HG02885 (cell line): ENCODE measurements at regions not wholly inside any gene's neighbourhood (a gene's known extent, or its start where the extent isn't known, plus 50 kb on each side); places are given as distances from the start of the nearest gene placed in this dataset.

ENCODE experiments used
- ATAC-seq: cut with Tn5 transposase; IDR thresholded peaks from one replicate; pipeline ENCODE4 v1.9.1; 2021; ENCODE audit warnings: mild to moderate bottlenecking; ENCODE audit not compliant: unreplicated experiment, poor library complexity

GRCh38 chr14:98304574-98304973, 967.4 kb downstream of the BCL11B start:
- no peak for ATAC-seq

- ATAC-seq: no peak
These were observed 962.4 kb downstream of the BCL11B start for GRCh38 chr14:98309591-98309990.

GRCh38 chr14:98312006-98312405, 960.0 kb downstream of the BCL11B start:
- no peak for ATAC-seq

GRCh38 chr14:98321841-98322240, 950.2 kb downstream of the BCL11B start:
- no peak for ATAC-seq

- no peak for ATAC-seq
These were observed 948.2 kb downstream of the BCL11B start for GRCh38 chr14:98323836-98324235.

- ATAC-seq: no peak
These were observed 946.2 kb downstream of the BCL11B start for GRCh38 chr14:98325761-98326160.

- no peak for ATAC-seq
These were observed 943.5 kb downstream of the BCL11B start for GRCh38 chr14:98328496-98328895.

- no peak for ATAC-seq
These were observed 937.8 kb downstream of the BCL11B start for GRCh38 chr14:98334186-98334585.

GRCh38 chr14:98341211-98341610, 930.8 kb downstream of the BCL11B start:
- ATAC-seq: no peak

- no peak for ATAC-seq
These were observed 926.8 kb downstream of the BCL11B start for GRCh38 chr14:98345161-98345560.

- ATAC-seq: no peak
These were observed 924.3 kb downstream of the BCL11B start for GRCh38 chr14:98347686-98348085.

- no peak for ATAC-seq
These were observed 923.5 kb downstream of the BCL11B start for GRCh38 chr14:98348505-98348904.

- no peak for ATAC-seq
These were observed 921.8 kb downstream of the BCL11B start for GRCh38 chr14:98350213-98350612.

GRCh38 chr14:98364961-98365360, 907.0 kb downstream of the BCL11B start:
- ATAC-seq: no peak

- ATAC-seq: no peak
These were observed 905.6 kb downstream of the BCL11B start for GRCh38 chr14:98366429-98366828.

GRCh38 chr14:98368221-98368620, 903.8 kb downstream of the BCL11B start:
- ATAC-seq: no peak

- no peak for ATAC-seq
These were observed 903.1 kb downstream of the BCL11B start for GRCh38 chr14:98368916-98369315.

GRCh38 chr14:98369344-98369743, 902.7 kb downstream of the BCL11B start:
- ATAC-seq: no peak

GRCh38 chr14:98370352-98370751, 901.6 kb downstream of the BCL11B start:
- ATAC-seq: no peak

- ATAC-seq: no peak
These were observed 900.9 kb downstream of the BCL11B start for GRCh38 chr14:98371141-98371540.

GRCh38 chr14:98374136-98374535, 897.9 kb downstream of the BCL11B start:
- ATAC-seq: no peak

- no peak for ATAC-seq
These were observed 896.4 kb downstream of the BCL11B start for GRCh38 chr14:98375566-98375965.

- ATAC-seq: no peak
These were observed 892.2 kb downstream of the BCL11B start for GRCh38 chr14:98379830-98380229.
